Right lobe of liver (tissue), 4 donors: ENCODE measurements at regions not wholly inside any gene's neighbourhood (a gene's known extent, or its start where the extent isn't known, plus 50 kb on each side); places are given as distances from the start of the nearest gene placed in this dataset.

Source experiments
- CTCF ChIP-seq, 4 donors: fragments of 200-600 bp in 3 of 4; fragments of 450-650 bp in 1 of 4; IDR thresholded peaks; one replicate each; pipeline versions ENCODE4 v1.5.1 to v1.8.0; 2016 to 2022; ENCODE audit warnings: antibody characterized with exemption in 4 of 4, mild to moderate bottlenecking in 2 of 4
- POLR2A ChIP-seq: fragments of 450-650 bp; IDR thresholded peaks from one replicate; pipeline ENCODE4 v1.6.1; 2017; ENCODE audit warnings: antibody characterized with exemption, mild to moderate bottlenecking
- donor health status: DM: no; HTN: no; CAD: no.
- donor health status: DM: no; HTN: no; CAD: no.
- donor health status: DM: no; HTN: yes; CAD: no.

- TF ChIP-seq CTCF (IDR thresholded peaks at IDR 0.05) (no peak), POLR2A (no peak)
Measured at GRCh38 chr15:79700951-79701480, 195.8 kb downstream of the MTHFS start.
